ENCODE measurements at regions not wholly inside any gene's neighbourhood (a gene's known extent, or its start where the extent isn't known, plus 50 kb on each side); places are given as distances from the start of the nearest gene placed in this dataset.

- TF ChIP-seq CTCF (IDR thresholded peaks at IDR 0.05; ENCODE audit: control insufficient read depth, extremely low read depth, insufficient read depth), result no peak
- no peak for DNase-seq (ENCODE audit: low read depth)
- peak overlapping the region; percentile 2; the same call in 1 of the 2 replicates for H3K4me3 ChIP-seq (ENCODE audit: low read depth, low read length)
Observed at GRCh38 chr4:34039766-34040165, 2204.5 kb downstream of the ARAP2 start.

GRCh38 chr4:34043131-34043530 is 2201.2 kb downstream of the ARAP2 start:
- no peak for DNase-seq (ENCODE audit: low read depth)
- H3K4me3 ChIP-seq (ENCODE audit: low read depth, low read length), result no peak overlapping the region

GRCh38 chr4:34046580-34046979 is 2197.7 kb downstream of the ARAP2 start:
- TF ChIP-seq CTCF (IDR thresholded peaks at IDR 0.05; ENCODE audit: control insufficient read depth, extremely low read depth, insufficient read depth), result no peak
- no peak for DNase-seq (ENCODE audit: low read depth)

More at GRCh38 chr4:34043131-34043530, 2201.2 kb downstream of the ARAP2 start:
- TF ChIP-seq CTCF (IDR thresholded peaks at IDR 0.05; ENCODE audit: control insufficient read depth, extremely low read depth, insufficient read depth), result no peak

GRCh38 chr4:34047363-34047762 is 2197.0 kb downstream of the ARAP2 start:
- H3K4me3 ChIP-seq (ENCODE audit: low read depth, low read length), result no peak overlapping the region
- TF ChIP-seq CTCF (IDR thresholded peaks at IDR 0.05; ENCODE audit: control insufficient read depth, extremely low read depth, insufficient read depth), result no peak
- no peak for DNase-seq (ENCODE audit: low read depth)

More at GRCh38 chr4:34046580-34046979, 2197.7 kb downstream of the ARAP2 start:
- no peak overlapping the region for H3K4me3 ChIP-seq (ENCODE audit: low read depth, low read length)

- DNase-seq (ENCODE audit: low read depth), result no peak
- TF ChIP-seq CTCF (IDR thresholded peaks at IDR 0.05; ENCODE audit: control insufficient read depth, extremely low read depth, insufficient read depth), result no peak
Observed at GRCh38 chr4:34066126-34066525, 2178.2 kb downstream of the ARAP2 start.

GRCh38 chr4:34091451-34091850 is 2152.9 kb downstream of the ARAP2 start:
- no peak for DNase-seq (ENCODE audit: low read depth)
- no peak for TF ChIP-seq CTCF (IDR thresholded peaks at IDR 0.05; ENCODE audit: control insufficient read depth, extremely low read depth, insufficient read depth)
- no peak overlapping the region for H3K4me3 ChIP-seq (ENCODE audit: low read depth, low read length)

More at GRCh38 chr4:34066126-34066525, 2178.2 kb downstream of the ARAP2 start:
- no peak overlapping the region for H3K4me3 ChIP-seq (ENCODE audit: low read depth, low read length)

- no peak overlapping the region for H3K4me3 ChIP-seq (ENCODE audit: low read depth, low read length)
- DNase-seq (ENCODE audit: low read depth), result no peak
- TF ChIP-seq CTCF (IDR thresholded peaks at IDR 0.05; ENCODE audit: control insufficient read depth, extremely low read depth, insufficient read depth), result no peak
Observed at GRCh38 chr4:34094114-34094513, 2150.2 kb downstream of the ARAP2 start.

All from LNCaP clone FGC (cell line).